Testis (tissue), 2 donors: ENCODE measurements at regions not wholly inside any gene's neighbourhood (a gene's known extent, or its start where the extent isn't known, plus 50 kb on each side); places are given as distances from the start of the nearest gene placed in this dataset.

ENCODE experiments used
- POLR2A ChIP-seq: fragments of 450-650 bp; IDR thresholded peaks from one replicate; pipeline ENCODE4 v1.6.1; 2017; ENCODE audit warnings: antibody characterized with exemption, mild to moderate bottlenecking, moderate library complexity
- TF ChIP-seq, protein P1 (sequence below), 3 experiments: fragments of 450-650 bp in 2 of 3; fragments of 200-600 bp in 1 of 3; sonication (generic) in 1 of 3; IDR thresholded peaks; one replicate each; pipeline ENCODE4 v1.5.1; 2016 to 2019; ENCODE audit warnings: antibody characterized with exemption in 3 of 3, mild to moderate bottlenecking in 2 of 3, moderate library complexity in 1 of 3

DNA sequence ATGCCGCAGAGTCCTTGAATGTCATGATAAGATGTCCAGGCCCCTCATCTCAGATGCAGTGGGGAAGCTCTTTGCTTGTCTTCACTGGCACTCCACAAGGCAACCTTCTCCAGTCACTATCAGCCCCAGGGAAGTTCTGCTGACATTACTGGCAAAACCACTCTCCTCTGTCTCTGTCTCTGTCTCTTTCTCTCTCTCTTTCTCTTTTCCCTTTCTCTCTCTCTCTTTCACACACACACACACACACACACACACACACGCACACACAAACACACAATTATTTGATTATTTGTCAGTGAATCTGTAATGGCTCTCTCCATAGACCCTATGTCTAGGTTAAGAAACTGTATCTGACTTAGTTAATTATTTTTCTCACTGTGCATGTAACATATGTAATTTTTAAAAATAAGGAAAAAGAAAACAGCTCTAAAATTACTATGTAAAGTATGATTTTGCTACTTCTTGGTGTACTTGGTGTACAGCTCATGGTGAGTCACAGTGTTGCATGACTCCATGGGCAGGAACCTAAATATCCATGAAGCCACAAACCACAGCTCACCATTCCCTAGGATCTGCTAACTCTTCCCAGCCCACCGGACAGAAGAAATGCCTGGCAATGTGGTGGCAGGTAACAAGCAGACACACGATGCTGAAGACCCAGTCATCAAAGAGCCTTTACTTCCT is 594.9 kb upstream of the ID2 start:
- TF ChIP-seq, protein P1, sequence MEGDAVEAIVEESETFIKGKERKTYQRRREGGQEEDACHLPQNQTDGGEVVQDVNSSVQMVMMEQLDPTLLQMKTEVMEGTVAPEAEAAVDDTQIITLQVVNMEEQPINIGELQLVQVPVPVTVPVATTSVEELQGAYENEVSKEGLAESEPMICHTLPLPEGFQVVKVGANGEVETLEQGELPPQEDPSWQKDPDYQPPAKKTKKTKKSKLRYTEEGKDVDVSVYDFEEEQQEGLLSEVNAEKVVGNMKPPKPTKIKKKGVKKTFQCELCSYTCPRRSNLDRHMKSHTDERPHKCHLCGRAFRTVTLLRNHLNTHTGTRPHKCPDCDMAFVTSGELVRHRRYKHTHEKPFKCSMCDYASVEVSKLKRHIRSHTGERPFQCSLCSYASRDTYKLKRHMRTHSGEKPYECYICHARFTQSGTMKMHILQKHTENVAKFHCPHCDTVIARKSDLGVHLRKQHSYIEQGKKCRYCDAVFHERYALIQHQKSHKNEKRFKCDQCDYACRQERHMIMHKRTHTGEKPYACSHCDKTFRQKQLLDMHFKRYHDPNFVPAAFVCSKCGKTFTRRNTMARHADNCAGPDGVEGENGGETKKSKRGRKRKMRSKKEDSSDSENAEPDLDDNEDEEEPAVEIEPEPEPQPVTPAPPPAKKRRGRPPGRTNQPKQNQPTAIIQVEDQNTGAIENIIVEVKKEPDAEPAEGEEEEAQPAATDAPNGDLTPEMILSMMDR (IDR thresholded peaks at IDR 0.05), result no peak
- TF ChIP-seq POLR2A, result no peak
